HuH-7 (cell line): ENCODE measurements at regions not wholly inside any gene's neighbourhood (a gene's known extent, or its start where the extent isn't known, plus 50 kb on each side); places are given as distances from the start of the nearest gene placed in this dataset.
"Not testable (repeated sequence)": the region's sequence is repeated elsewhere in the genome, so short reads cannot be mapped to it uniquely, and the experiment has no call there.

ENCODE experiments used
- DNase-seq: peaks from one replicate; pipeline ENCODE4 v3.0.0; 2011; ENCODE audit warnings: low spot score

- DNase-seq: not testable (repeated sequence)
Observed at GRCh38 chr22:23460517-23461031, 119.5 kb downstream of the IGLL1 start.

GRCh38 chr22:23459645-23460516, 120.2 kb downstream of the IGLL1 start:
- DNase-seq: not testable (repeated sequence)

- no peak for DNase-seq
Observed at GRCh38 chr22:23458663-23459541, 121.2 kb downstream of the IGLL1 start.

GRCh38 chr22:23457380-23457985, 122.6 kb downstream of the IGLL1 start:
- no peak for DNase-seq

GRCh38 chr22:23456666-23457379, 123.3 kb downstream of the IGLL1 start:
- DNase-seq: not testable (repeated sequence)

- DNase-seq: not testable (repeated sequence)
Observed at GRCh38 chr22:23454345-23454744, 125.7 kb downstream of the IGLL1 start.

- no peak for DNase-seq
Observed at GRCh38 chr22:23453277-23453676, 126.8 kb downstream of the IGLL1 start.

- DNase-seq: no peak
Observed at GRCh38 chr22:23452231-23453010, 127.7 kb downstream of the IGLL1 start.

GRCh38 chr22:23451452-23452230, 128.4 kb downstream of the IGLL1 start:
- not testable (repeated sequence) for DNase-seq

GRCh38 chr22:23450821-23451220, 129.3 kb downstream of the IGLL1 start:
- DNase-seq: not testable (repeated sequence)

GRCh38 chr22:23450434-23450795, 129.7 kb downstream of the IGLL1 start:
- DNase-seq: no peak

- not testable (repeated sequence) for DNase-seq
Observed at GRCh38 chr22:23449748-23450433, 130.2 kb downstream of the IGLL1 start.

GRCh38 chr22:23448499-23449288, 131.4 kb downstream of the IGLL1 start:
- DNase-seq: not testable (repeated sequence)

- DNase-seq: no peak
Observed at GRCh38 chr22:23446796-23447350, 133.2 kb downstream of the IGLL1 start.

GRCh38 chr22:23446194-23446593, 133.9 kb downstream of the IGLL1 start:
- DNase-seq: not testable (repeated sequence)

- not testable (repeated sequence) for DNase-seq
Observed at GRCh38 chr22:23443905-23444304, 136.2 kb downstream of the IGLL1 start.

GRCh38 chr22:23439581-23439980, 140.5 kb downstream of the IGLL1 start:
- DNase-seq: not testable (repeated sequence)

GRCh38 chr22:23438216-23438615, 141.9 kb downstream of the IGLL1 start:
- no peak for DNase-seq
